IPS DF 4.7 (cell line): ENCODE measurements at regions not wholly inside any gene's neighbourhood (a gene's known extent, or its start where the extent isn't known, plus 50 kb on each side); places are given as distances from the start of the nearest gene placed in this dataset.

Source experiments
- DNase-seq: peaks from one replicate; pipeline ENCODE4 v3.0.0-alpha.2; 2013; ENCODE audit warnings: low spot score; ENCODE audit errors: extremely low read depth

DNA sequence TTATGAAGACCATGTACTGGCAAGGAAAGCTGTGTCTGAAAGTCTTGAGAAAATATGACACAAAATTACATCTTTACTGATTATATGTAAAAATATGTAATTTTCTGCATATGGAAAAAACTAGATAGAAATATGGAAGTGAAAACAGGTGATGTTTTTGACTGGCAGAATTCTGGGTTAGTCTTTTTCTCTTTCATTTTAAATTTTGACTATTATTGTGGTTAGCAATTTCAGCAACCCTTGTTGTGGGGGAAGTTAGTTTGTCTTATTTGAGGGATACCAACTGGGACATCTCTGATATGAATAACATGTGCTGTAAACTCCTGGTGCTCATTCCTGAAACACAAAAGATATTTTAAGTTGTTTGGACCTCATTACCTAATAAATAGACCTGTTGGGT is 49.9 kb upstream of the CPEB2 start:
- no peak for DNase-seq
